Loucy (cell line): ENCODE measurements at regions not wholly inside any gene's neighbourhood (a gene's known extent, or its start where the extent isn't known, plus 50 kb on each side); places are given as distances from the start of the nearest gene placed in this dataset.

Experiments used
- H2AFZ ChIP-seq: fragments of 200-600 bp; sonication (generic); 2 replicates; pipeline ENCODE4 v1.6.0; 2016; ENCODE audit warnings: antibody characterized with exemption, mild to moderate bottlenecking, low read length, moderate library complexity
- H3F3A ChIP-seq: fragments of 200-600 bp; 2 replicates; pipeline ENCODE4 v1.6.0; 2016; ENCODE audit warnings: antibody characterized with exemption, low read depth, mild to moderate bottlenecking
- H3K27me3 ChIP-seq: fragments of 200-600 bp; sonication (generic); 2 replicates; pipeline ENCODE4 v1.6.1; 2014; ENCODE audit warnings: low read length, mild to moderate bottlenecking; ENCODE audit not compliant: insufficient read depth, poor library complexity, severe bottlenecking
- H3K36me3 ChIP-seq: fragments of 200-600 bp; sonication (generic); 2 replicates; pipeline ENCODE4 v1.6.1; 2016; ENCODE audit warnings: low read length; ENCODE audit not compliant: insufficient read depth
- H3K4me1 ChIP-seq: fragments of 200-600 bp; sonication (generic); 2 replicates; pipeline ENCODE4 v1.5.1; 2014; ENCODE audit warnings: low read length, mild to moderate bottlenecking; ENCODE audit not compliant: insufficient read depth, poor library complexity, severe bottlenecking
- H3K4me2 ChIP-seq: fragments of 200-600 bp; sonication (generic); 2 replicates; pipeline ENCODE4 v1.6.0; 2014; ENCODE audit warnings: antibody characterized with exemption, low read length, low read depth, mild to moderate bottlenecking; ENCODE audit not compliant: poor library complexity, severe bottlenecking
- H3K4me3 ChIP-seq: fragments of 200-600 bp; sonication (generic); 2 replicates; pipeline ENCODE4 v1.5.1; 2014; ENCODE audit warnings: low read length, mild to moderate bottlenecking, mixed read lengths; ENCODE audit not compliant: poor library complexity, severe bottlenecking
- H3K79me2 ChIP-seq: fragments of 200-600 bp; sonication (generic); 2 replicates; pipeline ENCODE4 v1.6.1; 2014; ENCODE audit warnings: low read length; ENCODE audit not compliant: insufficient read depth
- H3K9ac ChIP-seq: fragments of 200-600 bp; sonication (generic); 2 replicates; pipeline ENCODE4 v1.6.0; 2014; ENCODE audit warnings: mild to moderate bottlenecking, low read depth, low read length, moderate library complexity; ENCODE audit not compliant: poor library complexity, severe bottlenecking
- H3K9me2 ChIP-seq: fragments of 200-600 bp; sonication (generic); replicated peaks from 2 replicates; pipeline ENCODE4 v1.6.1; 2016; ENCODE audit warnings: low read depth, low read length, mixed read lengths
- H3K9me3 ChIP-seq: fragments of 200-600 bp; sonication (generic); 2 replicates; pipeline ENCODE4 v1.6.1; 2014; ENCODE audit warnings: mild to moderate bottlenecking, antibody characterized with exemption, low read length, low read depth; ENCODE audit not compliant: insufficient read depth
- H4K20me1 ChIP-seq: fragments of 200-600 bp; sonication (generic); 2 replicates; pipeline ENCODE4 v1.6.0; 2014; ENCODE audit warnings: antibody characterized with exemption, low read length, mild to moderate bottlenecking; ENCODE audit not compliant: insufficient read depth, poor library complexity, severe bottlenecking
- EZH2phosphoT487 ChIP-seq: fragments of 200-600 bp; IDR thresholded peaks from 2 replicates; pipeline ENCODE4 v1.6.1; 2018; ENCODE audit warnings: antibody characterized with exemption, mild to moderate bottlenecking, moderate library complexity, borderline replicate concordance
- TF ChIP-seq, protein P1 (sequence below): fragments of 200-600 bp; sonication (generic); conservative IDR thresholded peaks from 2 replicates; pipeline ENCODE4 v1.5.1; 2014; ENCODE audit warnings: mild to moderate bottlenecking, antibody characterized with exemption, low read length

GRCh38 chr13:87524775-87525174 lies 146.4 kb upstream of the SLITRK5 start:
- Histone ChIP-seq H3K4me3 (no peak overlapping the region), H3F3A (no peaks in the 10 kb centered on the region), H3K9ac (no peak overlapping the region), H3K36me3 (no peaks in the 10 kb centered on the region), H3K79me2 (no peaks in the 10 kb centered on the region), H2AFZ (no peak overlapping the region), H3K4me1 (no peaks in the 10 kb centered on the region), H3K27me3 (no peaks in the 10 kb centered on the region), H4K20me1 (no peaks in the 10 kb centered on the region), H3K9me3 (no peaks in the 10 kb centered on the region), H3K4me2 (no peak overlapping the region), H3K9me2 (no peaks in the 10 kb centered on the region)
- TF ChIP-seq, protein P1, sequence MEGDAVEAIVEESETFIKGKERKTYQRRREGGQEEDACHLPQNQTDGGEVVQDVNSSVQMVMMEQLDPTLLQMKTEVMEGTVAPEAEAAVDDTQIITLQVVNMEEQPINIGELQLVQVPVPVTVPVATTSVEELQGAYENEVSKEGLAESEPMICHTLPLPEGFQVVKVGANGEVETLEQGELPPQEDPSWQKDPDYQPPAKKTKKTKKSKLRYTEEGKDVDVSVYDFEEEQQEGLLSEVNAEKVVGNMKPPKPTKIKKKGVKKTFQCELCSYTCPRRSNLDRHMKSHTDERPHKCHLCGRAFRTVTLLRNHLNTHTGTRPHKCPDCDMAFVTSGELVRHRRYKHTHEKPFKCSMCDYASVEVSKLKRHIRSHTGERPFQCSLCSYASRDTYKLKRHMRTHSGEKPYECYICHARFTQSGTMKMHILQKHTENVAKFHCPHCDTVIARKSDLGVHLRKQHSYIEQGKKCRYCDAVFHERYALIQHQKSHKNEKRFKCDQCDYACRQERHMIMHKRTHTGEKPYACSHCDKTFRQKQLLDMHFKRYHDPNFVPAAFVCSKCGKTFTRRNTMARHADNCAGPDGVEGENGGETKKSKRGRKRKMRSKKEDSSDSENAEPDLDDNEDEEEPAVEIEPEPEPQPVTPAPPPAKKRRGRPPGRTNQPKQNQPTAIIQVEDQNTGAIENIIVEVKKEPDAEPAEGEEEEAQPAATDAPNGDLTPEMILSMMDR = no peak
- no peak for TF ChIP-seq EZH2phosphoT487

DNA sequence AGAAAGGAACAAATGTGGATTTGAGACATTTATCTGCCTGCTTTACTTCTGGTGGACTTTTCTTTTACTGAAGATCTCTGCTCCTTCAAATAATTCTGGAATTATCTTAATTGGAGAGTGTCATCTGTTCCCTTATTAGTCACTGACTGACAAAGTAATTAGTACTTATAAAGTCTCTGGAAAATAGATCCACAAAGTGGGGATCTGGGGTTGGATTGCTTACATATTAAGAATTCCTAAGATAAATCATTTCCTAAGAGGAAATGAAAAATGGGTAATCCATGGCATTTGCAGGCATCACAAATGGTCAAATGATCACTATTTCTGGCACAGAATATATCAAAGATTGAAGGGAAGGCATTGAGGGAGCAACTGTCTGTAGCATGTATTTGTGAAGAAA lies 137.4 kb upstream of the SLITRK5 start:
- no peaks in the 10 kb centered on the region for H3K9me3 ChIP-seq
- TF ChIP-seq EZH2phosphoT487 = no peak
- TF ChIP-seq, protein P1 = no peak

GRCh38 chr13:87535911-87536310 lies 135.3 kb upstream of the SLITRK5 start:
- no peak overlapping the region for H3K9ac ChIP-seq
- no peaks in the 10 kb centered on the region for H3K4me1 ChIP-seq
- no peaks in the 10 kb centered on the region for H3K36me3 ChIP-seq
- no peaks in the 10 kb centered on the region for H3F3A ChIP-seq
- no peak overlapping the region for H3K4me3 ChIP-seq
- no peak overlapping the region for H2AFZ ChIP-seq
- H3K79me2 ChIP-seq = no peaks in the 10 kb centered on the region
- H3K9me3 ChIP-seq = no peaks in the 10 kb centered on the region
- H3K9me2 ChIP-seq = no peaks in the 10 kb centered on the region
- TF ChIP-seq, protein P1 = no peak
- TF ChIP-seq EZH2phosphoT487 = no peak
- H4K20me1 ChIP-seq = no peaks in the 10 kb centered on the region
- H3K27me3 ChIP-seq = no peaks in the 10 kb centered on the region
- H3K4me2 ChIP-seq = no peak overlapping the region

More for the DNA sequence above, 137.4 kb upstream of the SLITRK5 start:
- H2AFZ ChIP-seq = no peak overlapping the region
- H3F3A ChIP-seq = no peaks in the 10 kb centered on the region
- no peak overlapping the region for H3K4me3 ChIP-seq
- H3K27me3 ChIP-seq = no peaks in the 10 kb centered on the region
- H4K20me1 ChIP-seq = no peaks in the 10 kb centered on the region
- no peaks in the 10 kb centered on the region for H3K4me1 ChIP-seq
- H3K36me3 ChIP-seq = no peaks in the 10 kb centered on the region
- no peaks in the 10 kb centered on the region for H3K79me2 ChIP-seq
- no peaks in the 10 kb centered on the region for H3K9me2 ChIP-seq
- no peak overlapping the region for H3K9ac ChIP-seq
- H3K4me2 ChIP-seq = no peak overlapping the region
